Neural cell (in vitro differentiated cells): ENCODE measurements at regions not wholly inside any gene's neighbourhood (a gene's known extent, or its start where the extent isn't known, plus 50 kb on each side); places are given as distances from the start of the nearest gene placed in this dataset.

Experiments
- CTCF ChIP-seq: fragments of 450-650 bp; IDR thresholded peaks from 2 replicates; pipeline ENCODE4 v1.5.1; 2014; ENCODE audit warnings: antibody characterized with exemption, mild to moderate bottlenecking, moderate library complexity; ENCODE audit not compliant: poor library complexity, severe bottlenecking
- EP300 ChIP-seq: fragments of 450-650 bp; conservative IDR thresholded peaks from 2 replicates; pipeline ENCODE4 v1.6.1; 2014; ENCODE audit warnings: antibody characterized with exemption, mild to moderate bottlenecking, moderate library complexity; ENCODE audit not compliant: poor library complexity, severe bottlenecking
- EZH2 ChIP-seq: fragments of 200-600, 300-800 bp; shearing (Covaris generic), sonication (generic); IDR thresholded peaks from 2 replicates; pipeline ENCODE4 v1.6.1; 2014; ENCODE audit warnings: antibody characterized with exemption, low read length, borderline replicate concordance, mild to moderate bottlenecking; ENCODE audit not compliant: insufficient read depth, poor library complexity, severe bottlenecking
- MXI1 ChIP-seq: fragments of 450-650 bp; conservative IDR thresholded peaks from 2 replicates; pipeline ENCODE4 v1.6.1; 2014; ENCODE audit warnings: antibody characterized with exemption, mild to moderate bottlenecking; ENCODE audit not compliant: poor library complexity, severe bottlenecking
- POLR2AphosphoS5 ChIP-seq: IDR thresholded peaks from 2 replicates; pipeline ENCODE4 v1.6.1; 2012
- RAD21 ChIP-seq: fragments of 450-650 bp; conservative IDR thresholded peaks from 2 replicates; pipeline ENCODE4 v1.6.1; 2014; ENCODE audit warnings: antibody characterized with exemption, mild to moderate bottlenecking, moderate library complexity
- REST ChIP-seq: IDR thresholded peaks from 2 replicates; pipeline ENCODE4 v1.6.1; 2012; ENCODE audit warnings: borderline replicate concordance
- TAF1 ChIP-seq: IDR thresholded peaks from 2 replicates; pipeline ENCODE4 v1.6.1; 2012; ENCODE audit warnings: low read depth

DNA sequence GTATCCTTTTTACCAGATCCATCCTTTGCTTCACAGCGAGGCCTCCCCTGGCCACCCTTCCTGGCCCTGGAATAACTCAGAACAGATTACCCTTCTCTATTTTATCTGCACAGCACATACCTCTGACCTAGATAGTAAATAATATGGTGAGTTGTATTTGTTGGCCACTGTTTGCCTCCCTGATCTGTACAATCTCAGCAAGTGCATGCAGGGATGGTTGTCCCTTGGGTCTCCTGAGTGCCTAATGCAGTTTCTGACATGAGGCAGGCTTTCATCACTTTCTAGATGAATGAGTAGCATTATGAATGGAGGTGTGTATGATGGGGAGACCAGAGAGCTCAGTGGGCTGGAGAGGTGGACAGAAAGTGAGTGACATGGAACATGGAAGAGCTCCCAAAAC, 525.1 kb upstream of the IGFBP3 start:
- TF ChIP-seq CTCF (no peak), REST (no peak), RAD21 (no peak), TAF1 (no peak), EP300 (no peak), POLR2AphosphoS5 (no peak), EZH2 (no peak), MXI1 (no peak)
